HEK293T (cell line): ENCODE measurements at regions not wholly inside any gene's neighbourhood (a gene's known extent, or its start where the extent isn't known, plus 50 kb on each side); places are given as distances from the start of the nearest gene placed in this dataset.
"Not testable (repeated sequence)": the region's sequence is repeated elsewhere in the genome, so short reads cannot be mapped to it uniquely, and the experiment has no call there.

Source experiments
- CTCF ChIA-PET: fragments of 350-600 bp; formaldehyde crosslinking; extraction: SDS; loops from one replicate; lab custom pipeline; 2021; ENCODE audit warnings: antibody characterized with exemption, inconsistent platforms; lab: Yijun Ruan, JAX
- POLR2A ChIA-PET: fragments of 350-600 bp; formaldehyde crosslinking; extraction: SDS; loops from one replicate; lab custom pipeline; 2020; ENCODE audit warnings: antibody characterized with exemption, inconsistent platforms; lab: Yijun Ruan, JAX
- DNase-seq: peaks from one replicate; pipeline ENCODE4 v3.0.0; 2012; ENCODE audit warnings: mixed read lengths; ENCODE audit errors: extremely low spot score
- ARNT ChIP-seq: fragments of 450-650 bp; IDR thresholded peaks from 2 replicates; pipeline ENCODE4 v1.6.1; 2017; ENCODE audit warnings: mild to moderate bottlenecking
- BHLHE40 ChIP-seq: fragments of 450-650 bp; IDR thresholded peaks from 2 replicates; pipeline ENCODE4 v1.6.1; 2016; ENCODE audit warnings: mild to moderate bottlenecking, moderate library complexity, borderline replicate concordance
- CTBP1 ChIP-seq: fragments of 450-650 bp; IDR thresholded peaks from 2 replicates; pipeline ENCODE4 v1.6.1; 2016; ENCODE audit warnings: borderline replicate concordance
- ELF4 ChIP-seq: fragments of 450-650 bp; IDR thresholded peaks from 2 replicates; pipeline ENCODE4 v1.6.1; 2017; ENCODE audit warnings: antibody characterized with exemption
- FOXA1 ChIP-seq: fragments of 450-650 bp; IDR thresholded peaks from 2 replicates; pipeline ENCODE4 v1.6.1; 2016; ENCODE audit warnings: mild to moderate bottlenecking
- FOXK2 ChIP-seq: fragments of 450-650 bp; IDR thresholded peaks from 2 replicates; pipeline ENCODE4 v1.6.1; 2016; ENCODE audit warnings: mild to moderate bottlenecking
- FOXM1 ChIP-seq: fragments of 450-650 bp; IDR thresholded peaks from 2 replicates; pipeline ENCODE4 v1.6.1; 2017; ENCODE audit warnings: mild to moderate bottlenecking, borderline replicate concordance
- HDGF ChIP-seq: fragments of 450-650 bp; IDR thresholded peaks from 2 replicates; pipeline ENCODE4 v1.6.1; 2017; ENCODE audit warnings: antibody characterized with exemption, borderline replicate concordance
- L3MBTL2 ChIP-seq: fragments of 450-650 bp; conservative IDR thresholded peaks from 2 replicates; pipeline ENCODE4 v1.6.1; 2016; ENCODE audit warnings: mild to moderate bottlenecking
- LEF1 ChIP-seq: fragments of 450-650 bp; IDR thresholded peaks from 2 replicates; pipeline ENCODE4 v1.6.1; 2017; ENCODE audit warnings: mild to moderate bottlenecking, borderline replicate concordance
- NFRKB ChIP-seq: fragments of 450-650 bp; IDR thresholded peaks from 2 replicates; pipeline ENCODE4 v1.6.1; 2016; ENCODE audit warnings: mild to moderate bottlenecking, moderate library complexity
- PKNOX1 ChIP-seq: fragments of 450-650 bp; IDR thresholded peaks from 2 replicates; pipeline ENCODE4 v1.6.1; 2016
- SP1 ChIP-seq: fragments of 450-650 bp; IDR thresholded peaks from 2 replicates; pipeline ENCODE4 v1.6.1; 2017
- SUZ12 ChIP-seq: fragments of 450-650 bp; IDR thresholded peaks from 2 replicates; pipeline ENCODE4 v1.6.1; 2016; ENCODE audit warnings: mild to moderate bottlenecking
- TARDBP ChIP-seq: fragments of 450-650 bp; IDR thresholded peaks from 2 replicates; pipeline ENCODE4 v1.6.1; 2016
- ZNF384 ChIP-seq: fragments of 450-650 bp; IDR thresholded peaks from 2 replicates; pipeline ENCODE4 v1.6.1; 2016

- TF ChIP-seq FOXA1 (no peak), L3MBTL2 (no peak), PKNOX1 (no peak), SP1 (no peak), LEF1 (no peak)
- ChIA-PET POLR2A (no interaction called here), CTCF (no interaction called here)
- no peak for DNase-seq
These were observed 388.1 kb upstream of the API5 start for GRCh38 chr11:42923651-42924050.

- ChIA-PET CTCF (no interaction called here), POLR2A (no interaction called here)
- DNase-seq: no peak
- TF ChIP-seq HDGF (no peak), SUZ12 (no peak), ELF4 (no peak), FOXM1 (no peak), PKNOX1 (no peak)
These were observed 385.9 kb upstream of the API5 start for GRCh38 chr11:42925916-42926315.

- CTCF ChIA-PET: no interaction called here
- DNase-seq: no peak
- POLR2A ChIA-PET: no interaction called here
- TF ChIP-seq CTBP1: no peak
- TF ChIP-seq HDGF: no peak
- no peak for TF ChIP-seq LEF1
- no peak for TF ChIP-seq FOXK2
- TF ChIP-seq TARDBP: no peak
- TF ChIP-seq L3MBTL2: no peak
- TF ChIP-seq FOXA1: no peak
- TF ChIP-seq SUZ12: no peak
- no peak for TF ChIP-seq BHLHE40
- TF ChIP-seq FOXM1: no peak
- TF ChIP-seq NFRKB: no peak
These were observed 364.4 kb upstream of the API5 start for GRCh38 chr11:42947405-42947804.

- DNase-seq, POLR2A ChIA-PET, CTCF ChIA-PET: not testable (repeated sequence)
These were observed 361.9 kb upstream of the API5 start for GRCh38 chr11:42949738-42950376.

GRCh38 chr11:42951266-42951665 lies 360.5 kb upstream of the API5 start:
- ChIA-PET POLR2A (no interaction called here), CTCF (no interaction called here)
- no peak for DNase-seq
- TF ChIP-seq PKNOX1: no peak
- no peak for TF ChIP-seq NFRKB
- no peak for TF ChIP-seq CTBP1
- no peak for TF ChIP-seq FOXK2
- no peak for TF ChIP-seq SUZ12
- TF ChIP-seq ZNF384: no peak
- no peak for TF ChIP-seq ELF4

- TF ChIP-seq PKNOX1: no peak
- no peak for TF ChIP-seq FOXM1
- TF ChIP-seq SP1: no peak
- TF ChIP-seq LEF1: no peak
- TF ChIP-seq HDGF: no peak
- no peak for TF ChIP-seq TARDBP
- ChIA-PET CTCF (no interaction called here), POLR2A (no interaction called here)
- no peak for DNase-seq
These were observed 354.0 kb upstream of the API5 start for GRCh38 chr11:42957831-42958230.

- ChIA-PET CTCF (no interaction called here), POLR2A (no interaction called here)
These were observed 353.2 kb upstream of the API5 start for GRCh38 chr11:42958635-42959034.

More at GRCh38 chr11:42958635-42959034, 353.2 kb upstream of the API5 start:
- DNase-seq: no peak
- TF ChIP-seq LEF1: no peak
- no peak for TF ChIP-seq NFRKB
- no peak for TF ChIP-seq FOXM1
- TF ChIP-seq ARNT: no peak
- no peak for TF ChIP-seq FOXK2
- no peak for TF ChIP-seq FOXA1
- TF ChIP-seq CTBP1: no peak
- TF ChIP-seq HDGF: no peak
- no peak for TF ChIP-seq SP1
- no peak for TF ChIP-seq SUZ12
- TF ChIP-seq L3MBTL2: no peak
